ENCODE measurements at regions not wholly inside any gene's neighbourhood (a gene's known extent, or its start where the extent isn't known, plus 50 kb on each side); places are given as distances from the start of the nearest gene placed in this dataset.
A peak's percentile ranks its signal among the peaks of the same experiment; 100 is the strongest.

- no peak for DNase-seq (ENCODE audit: low read depth)
These were observed 136.1 kb downstream of the KCTD12 start for GRCh38 chr13:76750126-76750525.

DNA sequence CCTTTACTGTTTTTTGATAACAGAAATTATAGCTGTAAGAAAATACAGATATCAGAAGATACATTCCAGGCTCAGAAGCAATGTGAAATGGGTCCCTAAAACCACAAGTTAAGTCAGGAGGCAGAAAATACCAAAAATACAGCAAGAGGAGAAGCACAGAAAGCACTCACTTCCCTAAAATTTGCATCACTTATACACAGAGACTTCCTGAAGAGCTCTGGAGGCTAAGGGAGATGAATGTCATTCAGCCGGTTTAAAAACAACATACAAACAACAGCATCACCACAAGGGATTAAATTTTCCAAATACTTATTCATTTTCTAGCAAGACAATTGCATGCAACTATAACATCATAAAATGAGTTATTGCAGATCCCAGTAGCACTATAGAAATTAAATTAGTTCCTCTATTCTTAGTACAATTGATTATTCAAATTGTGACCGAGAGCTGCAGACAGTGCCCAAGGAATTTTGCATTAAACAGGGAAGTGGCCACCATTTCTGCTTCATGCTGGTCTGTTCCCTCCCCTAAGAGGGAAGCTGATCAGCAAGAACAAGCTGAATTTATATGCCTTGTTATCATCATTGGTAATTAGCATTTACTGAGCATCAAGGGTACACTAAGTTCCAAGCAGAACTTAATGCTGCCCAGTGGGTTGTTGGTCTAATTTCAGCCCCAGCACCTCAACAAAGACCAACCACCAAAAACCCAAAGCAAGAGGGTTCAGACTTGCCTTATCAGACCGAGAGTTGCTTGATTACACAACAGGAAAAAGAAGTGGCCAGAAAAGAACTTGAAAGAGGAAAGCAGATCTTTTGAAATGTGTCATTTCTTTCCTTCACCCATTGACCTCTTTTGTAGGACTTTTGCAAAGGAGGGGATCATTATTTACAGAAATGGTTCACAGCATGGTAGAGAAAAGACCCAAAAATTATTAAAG, 140.7 kb downstream of the KCTD12 start:
- DNase-seq (ENCODE audit: low read depth), result no peak

DNA sequence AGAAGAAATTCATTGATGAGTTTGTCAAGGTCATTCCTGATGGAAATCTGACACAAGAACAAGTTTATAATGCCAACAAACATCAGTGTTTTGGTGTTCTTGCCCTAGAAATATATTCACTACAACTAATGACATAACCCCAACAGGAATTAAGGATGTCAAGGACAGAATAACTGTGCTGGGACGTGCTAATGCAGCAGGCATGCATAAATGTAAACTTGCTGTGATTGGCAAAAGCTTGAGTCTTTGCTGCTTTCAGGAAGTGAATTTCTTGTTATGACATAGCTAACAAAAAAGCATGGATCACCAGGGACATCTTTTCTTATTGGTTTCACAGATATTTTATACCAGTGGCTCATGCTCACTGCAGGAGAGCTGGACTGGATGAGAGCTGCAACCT, 144.6 kb downstream of the KCTD12 start:
- peak; percentile 32 for DNase-seq (ENCODE audit: low read depth)

GRCh38 chr13:76741046-76741445, 145.2 kb downstream of the KCTD12 start:
- no peak for DNase-seq (ENCODE audit: low read depth)

DNA sequence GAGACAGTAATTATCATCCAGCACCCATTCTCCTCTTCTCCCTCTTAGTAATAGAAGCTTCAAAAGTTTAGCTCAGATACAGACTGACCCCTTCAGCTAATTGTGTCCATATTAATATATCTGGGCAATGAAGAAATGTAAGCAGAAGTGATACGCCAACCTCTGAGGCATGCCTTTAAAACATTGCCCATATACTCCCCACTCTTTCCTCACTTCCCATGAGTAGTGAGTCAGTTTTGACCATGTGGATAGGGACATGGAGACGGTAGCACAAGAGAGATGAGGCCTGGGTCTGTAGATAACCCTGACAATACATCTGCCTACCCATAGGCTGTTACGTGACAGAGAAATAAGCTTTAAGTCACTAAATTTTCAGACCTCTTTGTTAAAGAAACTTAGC, 147.6 kb downstream of the KCTD12 start:
- no peak for DNase-seq (ENCODE audit: low read depth)

- DNase-seq (ENCODE audit: low read depth), result no peak
These were observed 148.7 kb downstream of the KCTD12 start for GRCh38 chr13:76737526-76737925.

DNA sequence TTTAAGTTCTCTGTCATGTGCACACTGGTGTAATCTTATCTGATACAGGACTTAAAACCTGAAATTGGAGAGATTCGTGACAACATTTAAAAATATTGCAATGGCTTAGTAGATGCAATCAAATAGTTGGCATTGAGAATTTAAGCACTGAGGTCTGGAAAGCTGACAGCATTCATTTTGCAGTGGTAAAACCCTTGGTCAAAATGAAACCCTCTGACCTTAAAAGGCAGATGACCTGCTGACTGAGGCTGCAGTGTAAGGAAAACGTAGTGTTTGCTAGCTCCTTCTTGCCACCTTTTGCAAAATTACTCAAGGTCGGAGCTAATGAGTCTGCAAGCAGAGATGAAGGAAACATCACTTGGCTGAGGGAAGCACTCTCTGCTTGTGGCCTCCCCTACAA, 150.6 kb downstream of the KCTD12 start:
- DNase-seq (ENCODE audit: low read depth), result no peak

- no peak for DNase-seq (ENCODE audit: low read depth)
These were observed 152.5 kb downstream of the KCTD12 start for GRCh38 chr13:76733671-76734070.

DNA sequence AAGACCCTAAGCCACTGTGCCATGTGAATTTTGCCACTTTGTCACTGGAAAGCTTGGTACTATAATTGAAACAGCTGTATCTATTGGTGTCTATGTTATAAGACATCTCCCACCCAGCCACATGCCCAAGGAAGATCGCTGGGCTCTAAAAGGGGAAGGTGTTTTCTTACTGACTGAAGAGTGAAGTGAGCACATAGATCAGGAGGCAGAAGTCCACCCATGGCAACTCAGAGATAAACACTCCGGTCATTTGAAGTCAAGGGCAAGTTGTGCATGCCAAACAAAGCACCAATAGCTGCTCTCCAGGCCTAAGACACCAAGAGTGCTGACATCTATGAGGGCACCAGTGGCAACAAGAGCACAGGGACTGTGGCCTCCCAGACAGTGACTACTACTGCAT, 153.8 kb downstream of the KCTD12 start:
- DNase-seq (ENCODE audit: low read depth), result no peak

DNA sequence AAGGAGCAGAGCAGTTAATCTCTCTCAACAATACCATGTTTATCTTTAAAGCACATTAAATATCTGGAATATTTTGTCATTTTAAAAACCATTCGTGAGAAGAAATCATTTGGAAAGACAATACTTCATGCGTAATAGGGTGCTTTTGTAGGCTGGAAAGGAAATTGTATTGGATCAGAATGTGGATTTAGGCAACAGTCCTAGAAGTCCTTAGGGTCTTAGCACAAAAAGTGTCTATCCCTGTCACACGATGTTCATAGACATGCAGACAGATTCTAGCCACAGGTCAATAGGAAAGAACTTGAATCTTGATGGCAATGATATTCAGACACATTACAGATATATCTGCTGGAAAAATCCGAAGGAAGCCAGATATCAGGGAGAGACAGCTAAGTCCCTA, 156.0 kb downstream of the KCTD12 start:
- no peak for DNase-seq (ENCODE audit: low read depth)

DNA sequence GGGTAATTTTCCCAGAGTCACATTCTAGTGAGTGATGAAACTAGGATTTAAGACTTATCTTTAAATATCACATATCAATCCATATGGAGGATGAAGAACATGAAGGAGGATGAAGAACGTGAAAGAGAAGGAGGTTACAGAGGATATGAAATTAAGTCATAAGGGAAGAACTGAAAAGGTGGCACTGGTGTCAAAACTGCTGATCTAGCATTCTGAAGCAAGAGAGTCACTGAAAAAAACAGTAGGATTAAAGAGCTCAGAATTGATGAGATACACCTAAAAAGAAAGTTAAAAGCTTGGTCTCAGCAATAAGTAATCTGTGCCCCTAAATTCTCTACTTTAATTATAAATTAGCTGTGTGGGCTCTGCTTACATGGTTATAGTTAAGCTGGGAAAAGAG, 156.5 kb downstream of the KCTD12 start:
- no peak for DNase-seq (ENCODE audit: low read depth)

DNA sequence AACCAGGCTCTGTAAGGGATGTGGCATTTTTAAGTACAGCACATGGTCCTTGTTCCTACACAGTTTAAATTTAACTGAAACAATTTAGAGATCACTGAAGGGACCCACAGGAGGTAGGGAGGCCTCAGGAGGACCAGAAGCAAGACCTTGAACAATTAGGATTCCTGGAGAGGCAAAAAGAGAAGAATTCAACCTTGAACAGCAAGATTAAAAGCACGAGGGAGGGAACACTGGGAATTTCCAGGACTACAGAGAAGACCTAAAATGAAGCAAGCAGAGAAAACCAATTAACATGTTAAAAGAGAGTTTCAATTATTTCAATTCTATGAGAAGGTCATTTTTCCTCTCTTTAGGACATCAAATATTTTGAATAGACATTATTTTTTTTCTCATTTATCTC, 160.3 kb downstream of the KCTD12 start:
- DNase-seq (ENCODE audit: low read depth), result no peak

DNA sequence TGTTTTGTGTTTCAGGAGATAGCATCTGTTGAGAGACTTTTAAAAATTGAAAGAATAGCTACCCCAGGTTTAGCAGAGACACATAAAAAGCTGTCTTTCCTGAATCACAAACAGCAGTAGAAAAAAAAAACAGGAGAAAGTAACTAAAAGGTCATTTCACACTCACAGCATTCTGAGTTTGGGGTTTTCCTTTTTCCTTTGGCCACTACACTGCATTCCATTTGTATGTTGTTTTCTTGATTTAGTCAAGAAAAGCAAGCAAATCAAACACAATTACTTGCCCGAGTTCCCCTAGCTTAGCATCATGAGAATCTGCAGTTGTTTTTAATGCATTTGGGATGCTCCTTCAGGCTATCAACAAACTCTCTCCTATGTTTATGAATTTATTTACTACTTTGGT, 161.0 kb downstream of the KCTD12 start:
- peak; percentile 66 for DNase-seq (ENCODE audit: low read depth)

DNA sequence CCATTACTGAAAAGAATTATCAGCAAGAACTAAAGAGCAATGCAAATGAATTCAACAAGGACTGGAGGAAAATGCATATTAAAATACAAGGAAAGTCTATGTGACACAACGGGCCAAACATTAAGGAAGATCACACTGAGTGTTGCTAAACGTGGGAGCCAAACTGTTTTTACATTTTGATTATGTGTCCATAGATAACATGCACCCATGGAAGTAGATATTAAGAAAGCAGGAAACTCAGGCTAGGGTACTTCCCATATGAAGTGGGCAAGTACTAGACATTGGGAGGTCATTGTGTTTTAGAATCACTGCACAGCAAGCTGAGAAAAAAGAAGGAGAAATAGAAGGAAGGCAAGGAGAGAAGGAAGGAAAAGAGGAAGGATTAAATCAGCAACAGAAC, 161.8 kb downstream of the KCTD12 start:
- DNase-seq (ENCODE audit: low read depth), result no peak

DNA sequence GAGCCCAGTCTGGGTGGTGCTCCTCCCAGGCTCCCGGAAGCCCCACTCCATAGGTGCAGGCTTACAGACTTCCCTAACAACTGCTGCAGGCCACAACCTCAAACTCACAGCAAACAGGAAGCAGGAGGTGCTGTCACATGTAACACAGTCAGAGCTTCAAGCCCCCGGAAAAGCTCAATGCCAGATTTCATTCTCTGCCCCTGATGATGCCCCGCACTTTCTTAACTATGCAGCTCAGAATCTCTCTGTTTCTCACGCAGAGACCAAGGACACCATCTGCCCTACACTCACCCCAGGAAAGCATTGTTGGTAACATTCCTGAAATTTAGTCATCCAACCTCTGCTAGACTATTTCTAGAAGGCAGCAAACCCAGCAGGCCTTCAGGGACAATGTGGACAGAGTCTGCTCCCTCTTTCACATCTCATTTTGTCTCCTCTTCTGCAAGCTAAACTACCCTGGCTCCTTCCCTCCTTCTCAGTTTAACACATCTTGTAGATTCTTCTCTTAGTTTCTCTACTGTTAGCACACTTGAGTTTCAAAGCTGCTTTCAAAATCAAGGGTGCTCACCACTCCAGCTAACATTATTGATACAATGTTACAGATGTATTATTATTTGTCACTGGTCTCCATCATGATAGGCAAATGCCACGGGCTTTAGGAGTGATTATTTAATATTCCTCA, 162.5 kb downstream of the KCTD12 start:
- peak; percentile 96 for DNase-seq (ENCODE audit: low read depth)

DNA sequence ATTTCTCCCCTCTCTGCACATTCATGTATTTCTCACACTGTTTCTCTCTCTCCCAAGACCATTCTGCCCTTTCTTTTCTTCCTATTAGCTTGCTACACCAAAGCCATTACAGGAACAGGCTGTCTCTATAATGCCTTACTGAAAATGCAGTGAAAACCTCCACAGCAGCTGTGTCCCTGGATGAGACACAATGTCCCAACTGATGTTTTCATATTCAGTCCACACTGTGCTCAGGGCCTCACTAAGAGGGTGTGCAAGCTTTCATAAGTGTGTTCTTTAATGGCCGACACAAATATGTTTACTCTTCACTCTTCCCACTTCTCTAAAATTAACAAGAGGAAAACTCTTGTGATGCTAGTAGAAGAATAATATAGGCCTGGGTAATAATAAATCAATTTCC, 163.4 kb downstream of the KCTD12 start:
- no peak for DNase-seq (ENCODE audit: low read depth)

DNA sequence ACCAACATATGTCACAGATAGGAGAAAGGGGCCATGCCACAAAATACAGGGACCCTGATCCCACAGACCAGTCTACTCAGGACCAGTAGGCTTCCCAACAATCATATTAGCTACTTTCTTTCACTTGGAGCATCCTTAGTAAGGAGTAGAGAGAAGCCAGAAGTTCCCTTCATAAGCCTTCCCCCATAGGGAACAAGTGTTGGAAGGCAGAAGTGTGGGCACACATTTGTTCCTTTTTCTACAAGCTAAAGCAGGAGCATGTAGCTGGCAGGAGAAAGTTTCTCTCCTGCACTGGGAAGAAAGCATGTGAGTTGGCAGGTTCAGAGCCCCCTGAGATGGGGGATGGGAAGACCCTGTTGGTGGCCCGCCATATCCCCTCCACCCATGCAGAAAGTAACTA, 165.4 kb downstream of the KCTD12 start:
- DNase-seq (ENCODE audit: low read depth), result no peak

GRCh38 chr13:76720416-76720815, 165.8 kb downstream of the KCTD12 start:
- no peak for DNase-seq (ENCODE audit: low read depth)

DNA sequence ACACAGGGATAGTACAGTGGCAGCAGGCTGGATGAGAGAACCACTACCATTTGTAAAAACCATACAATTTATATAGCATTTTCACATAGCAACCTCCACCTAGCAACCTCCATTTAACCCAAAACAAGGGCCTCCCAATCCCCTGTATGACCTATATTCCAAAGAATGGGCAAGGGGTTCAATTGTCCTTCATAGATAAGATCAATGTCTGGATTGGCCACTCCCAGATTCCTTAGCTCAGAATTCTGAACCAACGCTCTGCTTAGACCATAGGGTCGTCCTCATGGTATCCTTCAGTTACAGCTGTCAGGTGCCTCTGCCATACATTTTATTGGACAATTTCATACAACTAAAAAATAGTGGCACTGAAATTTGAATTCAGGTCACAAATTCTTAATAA, 166.2 kb downstream of the KCTD12 start:
- DNase-seq (ENCODE audit: low read depth), result no peak

GRCh38 chr13:76717092-76717491, 169.1 kb downstream of the KCTD12 start:
- DNase-seq (ENCODE audit: low read depth), result peak; percentile 69

DNA sequence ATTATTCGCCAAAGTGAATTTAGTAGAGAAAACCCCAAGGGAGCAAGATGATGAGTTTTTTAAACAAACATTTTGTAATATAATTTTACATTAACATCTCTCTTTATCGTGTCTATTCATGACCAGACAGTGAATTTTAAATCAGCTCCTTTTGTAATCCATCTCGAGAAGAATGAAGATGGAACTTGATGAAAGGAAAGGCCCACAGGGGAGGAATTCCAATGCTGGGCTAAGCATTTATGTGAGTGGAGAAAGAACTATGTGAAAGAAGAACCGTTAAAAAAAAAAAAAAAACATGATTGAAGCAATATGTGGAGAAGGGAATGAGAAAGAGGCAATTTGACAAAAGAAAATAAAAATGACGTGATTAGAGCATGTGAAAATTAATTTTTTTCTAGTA, 170.6 kb downstream of the KCTD12 start:
- DNase-seq (ENCODE audit: low read depth), result peak; percentile 54

DNA sequence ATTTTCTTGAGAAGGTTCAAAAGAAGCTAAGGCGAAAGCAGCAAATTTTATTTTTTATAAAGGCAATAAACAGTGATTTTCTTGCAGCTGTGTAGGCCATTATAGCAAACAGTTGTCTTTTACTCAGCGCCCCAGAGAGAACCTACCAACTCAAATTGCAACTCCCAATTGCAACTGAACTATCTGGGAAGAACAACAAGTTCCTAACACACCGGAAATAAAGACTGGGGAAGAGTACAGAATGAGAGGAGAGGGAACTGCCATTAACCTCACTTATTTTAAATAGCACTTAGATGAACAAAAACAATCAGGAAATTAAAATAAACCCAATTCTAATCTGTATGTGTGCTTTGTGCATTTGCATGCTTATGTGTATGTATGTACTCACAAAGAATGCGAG, 171.1 kb downstream of the KCTD12 start:
- no peak for DNase-seq (ENCODE audit: low read depth)

- DNase-seq (ENCODE audit: low read depth), result no peak
These were observed 172.9 kb downstream of the KCTD12 start for GRCh38 chr13:76713280-76713679.
